DND-41 (cell line): ENCODE measurements at regions not wholly inside any gene's neighbourhood (a gene's known extent, or its start where the extent isn't known, plus 50 kb on each side); places are given as distances from the start of the nearest gene placed in this dataset.

Source experiments
- ATAC-seq: fragments of 200-7000 bp; cut with Tn5 transposase; 3 replicates; pipeline ENCODE4 v1.9.1; 2021; ENCODE audit warnings: low read depth; ENCODE audit not compliant: insufficient read depth
- DNase-seq: peaks from one replicate; pipeline ENCODE4 v3.0.0-alpha.2; 2020
- H2AFZ ChIP-seq: 2 replicates; pipeline ENCODE4 v1.6.0; 2012; ENCODE audit warnings: low read depth, low read length
- H3K27ac ChIP-seq: 2 replicates; pipeline ENCODE4 v1.5.1; 2012; ENCODE audit warnings: low read length, inconsistent platforms
- H3K27me3 ChIP-seq: fragments of 200-600 bp; sonication (generic); 2 replicates; pipeline ENCODE4 v1.6.0; 2012; ENCODE audit warnings: low read length, mild to moderate bottlenecking, inconsistent platforms; ENCODE audit not compliant: insufficient read depth, poor library complexity
- H3K36me3 ChIP-seq: 2 replicates; pipeline ENCODE4 v1.5.1; 2012; ENCODE audit warnings: low read length, inconsistent platforms; ENCODE audit not compliant: insufficient read depth
- H3K4me1 ChIP-seq: 2 replicates; pipeline ENCODE4 v1.5.1; 2012; ENCODE audit warnings: mild to moderate bottlenecking, low read length; ENCODE audit not compliant: insufficient read depth
- H3K4me2 ChIP-seq: 2 replicates; pipeline ENCODE4 v1.6.0; 2012; ENCODE audit warnings: mild to moderate bottlenecking, moderate library complexity, low read length, inconsistent platforms; ENCODE audit not compliant: insufficient read depth
- H3K4me3 ChIP-seq, 2 experiments: fragments of 200-600 bp in 1 of 2; shearing (Covaris generic) in 1 of 2; 2 replicates each; pipeline ENCODE4 v1.5.1; 2012 to 2016; ENCODE audit warnings: inconsistent platforms in 2 of 2, low read length in 2 of 2, mild to moderate bottlenecking in 2 of 2, low read depth in 1 of 2, moderate library complexity in 1 of 2
- H3K79me2 ChIP-seq: 2 replicates; pipeline ENCODE4 v1.6.0; 2012; ENCODE audit warnings: low read length, inconsistent platforms; ENCODE audit not compliant: insufficient read depth
- H3K9ac ChIP-seq: 2 replicates; pipeline ENCODE4 v1.6.0; 2012; ENCODE audit warnings: low read depth, mild to moderate bottlenecking, inconsistent platforms, low read length, moderate library complexity
- H3K9me3 ChIP-seq: 2 replicates; pipeline ENCODE4 v1.5.1; 2012; ENCODE audit warnings: low read length, moderate library complexity, mild to moderate bottlenecking, inconsistent platforms; ENCODE audit not compliant: insufficient read depth, severe bottlenecking
- H4K20me1 ChIP-seq: 2 replicates; pipeline ENCODE4 v1.6.0; 2012; ENCODE audit warnings: low read length; ENCODE audit not compliant: insufficient read depth
- CTCF ChIP-seq: IDR thresholded peaks from 2 replicates; pipeline ENCODE4 v1.5.1; 2012; ENCODE audit warnings: borderline replicate concordance, low read length, moderate library complexity, mild to moderate bottlenecking; ENCODE audit not compliant: poor library complexity, severe bottlenecking; ENCODE audit errors: extremely low read depth
- EZH2 ChIP-seq: IDR thresholded peaks from 3 replicates; pipeline ENCODE4 v1.6.1; 2012; ENCODE audit warnings: borderline replicate concordance, low read depth, mild to moderate bottlenecking, moderate library complexity, low read length, inconsistent platforms; ENCODE audit not compliant: severe bottlenecking

GRCh38 chr6:79313254-79313653 lies 78.8 kb upstream of the HMGN3 start:
- Histone ChIP-seq H3K27ac (no peak overlapping the region), H3K9ac (no peak overlapping the region), H4K20me1 (no peaks in the 10 kb centered on the region), H3K27me3 (no peaks in the 10 kb centered on the region), H3K79me2 (no peaks in the 10 kb centered on the region), H2AFZ (no peak overlapping the region), H3K4me1 (no peaks in the 10 kb centered on the region), H3K4me3 (no peak overlapping the region), H3K36me3 (no peaks in the 10 kb centered on the region), H3K9me3 (peaks cover 4% of the 10 kb centered on the region), H3K4me2 (no peak overlapping the region)
- TF ChIP-seq CTCF = no peak
- no peak for TF ChIP-seq EZH2
- DNase-seq (no peak), ATAC-seq (no peak)

GRCh38 chr6:79307321-79308036 lies 73.0 kb upstream of the HMGN3 start:
- Histone ChIP-seq H3K4me3 (no peak overlapping the region), H3K79me2 (no peaks in the 10 kb centered on the region), H3K27ac (no peak overlapping the region), H3K4me1 (no peaks in the 10 kb centered on the region), H3K9ac (no peak overlapping the region), H3K36me3 (no peaks in the 10 kb centered on the region), H3K9me3 (no peaks in the 10 kb centered on the region), H3K27me3 (no peaks in the 10 kb centered on the region), H3K4me2 (no peak overlapping the region), H2AFZ (no peak overlapping the region), H4K20me1 (no peaks in the 10 kb centered on the region)
- no peak for DNase-seq
- no peak for ATAC-seq
- no peak for TF ChIP-seq CTCF
- no peak for TF ChIP-seq EZH2

GRCh38 chr6:79305020-79305419 lies 70.5 kb upstream of the HMGN3 start:
- H3K9ac ChIP-seq = no peak overlapping the region
- H3K79me2 ChIP-seq = no peaks in the 10 kb centered on the region
- no peaks in the 10 kb centered on the region for H4K20me1 ChIP-seq
- no peak overlapping the region for H2AFZ ChIP-seq
- H3K4me2 ChIP-seq = no peak overlapping the region
- no peak overlapping the region for H3K27ac ChIP-seq
- no peak overlapping the region for H3K4me3 ChIP-seq
- H3K36me3 ChIP-seq = no peaks in the 10 kb centered on the region
- H3K4me1 ChIP-seq = no peaks in the 10 kb centered on the region
- no peaks in the 10 kb centered on the region for H3K9me3 ChIP-seq
- no peaks in the 10 kb centered on the region for H3K27me3 ChIP-seq
- TF ChIP-seq EZH2 (no peak), CTCF (no peak)
- ATAC-seq (no peak), DNase-seq (no peak)
